AG09319 (cell line): ENCODE measurements at regions not wholly inside any gene's neighbourhood (a gene's known extent, or its start where the extent isn't known, plus 50 kb on each side); places are given as distances from the start of the nearest gene placed in this dataset.

ENCODE experiments used
- DNase-seq: peaks from one replicate; pipeline ENCODE4 v3.0.0-alpha.2; 2010; ENCODE audit warnings: low read depth; ENCODE audit errors: extremely low read depth
- TF ChIP-seq, protein P1 (sequence below): IDR thresholded peaks from 2 replicates; pipeline ENCODE4 v1.5.1; 2011; ENCODE audit warnings: low read depth, mild to moderate bottlenecking, inconsistent platforms, low read length, moderate library complexity

DNA sequence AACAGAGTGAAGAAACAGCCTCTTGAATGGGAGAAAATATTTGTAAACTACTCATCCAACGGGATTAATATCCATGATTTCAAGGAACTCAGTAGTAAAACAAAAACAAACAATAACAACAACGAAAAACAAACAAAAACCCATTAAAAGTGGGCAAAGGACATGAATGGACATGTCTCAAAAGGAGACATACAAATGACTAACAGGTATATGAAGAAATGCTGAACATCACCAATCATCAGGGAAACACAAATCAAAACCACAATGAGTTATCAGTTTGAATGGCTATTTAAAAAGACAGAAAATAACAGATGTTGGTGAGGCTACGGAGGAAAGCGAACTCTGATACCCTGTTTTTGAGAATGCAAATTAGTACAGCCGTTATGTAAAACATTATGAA is 224.8 kb upstream of the NRXN1 start:
- DNase-seq = no peak
- TF ChIP-seq, protein P1, sequence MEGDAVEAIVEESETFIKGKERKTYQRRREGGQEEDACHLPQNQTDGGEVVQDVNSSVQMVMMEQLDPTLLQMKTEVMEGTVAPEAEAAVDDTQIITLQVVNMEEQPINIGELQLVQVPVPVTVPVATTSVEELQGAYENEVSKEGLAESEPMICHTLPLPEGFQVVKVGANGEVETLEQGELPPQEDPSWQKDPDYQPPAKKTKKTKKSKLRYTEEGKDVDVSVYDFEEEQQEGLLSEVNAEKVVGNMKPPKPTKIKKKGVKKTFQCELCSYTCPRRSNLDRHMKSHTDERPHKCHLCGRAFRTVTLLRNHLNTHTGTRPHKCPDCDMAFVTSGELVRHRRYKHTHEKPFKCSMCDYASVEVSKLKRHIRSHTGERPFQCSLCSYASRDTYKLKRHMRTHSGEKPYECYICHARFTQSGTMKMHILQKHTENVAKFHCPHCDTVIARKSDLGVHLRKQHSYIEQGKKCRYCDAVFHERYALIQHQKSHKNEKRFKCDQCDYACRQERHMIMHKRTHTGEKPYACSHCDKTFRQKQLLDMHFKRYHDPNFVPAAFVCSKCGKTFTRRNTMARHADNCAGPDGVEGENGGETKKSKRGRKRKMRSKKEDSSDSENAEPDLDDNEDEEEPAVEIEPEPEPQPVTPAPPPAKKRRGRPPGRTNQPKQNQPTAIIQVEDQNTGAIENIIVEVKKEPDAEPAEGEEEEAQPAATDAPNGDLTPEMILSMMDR = no peak

DNA sequence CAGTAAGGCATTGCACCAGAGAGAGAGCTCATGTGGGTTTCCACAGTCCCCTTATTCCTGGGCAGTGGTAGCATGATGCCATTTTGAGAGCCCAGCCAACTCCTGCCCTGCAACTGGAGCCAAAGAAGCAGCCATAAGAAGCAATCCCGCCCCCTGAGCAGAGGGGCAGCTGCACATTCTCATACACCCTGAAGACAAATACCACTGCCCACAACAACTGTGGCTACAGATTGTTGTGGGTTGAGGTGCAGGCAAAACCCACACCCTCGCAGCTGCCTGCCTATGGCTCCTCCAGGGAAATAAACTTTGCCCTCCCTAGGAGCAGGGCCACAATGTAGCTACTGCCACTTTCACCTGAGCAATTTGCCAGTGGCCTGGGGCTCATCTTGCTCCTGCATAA is 219.4 kb upstream of the NRXN1 start:
- DNase-seq = no peak
- TF ChIP-seq, protein P1 = no peak

DNA sequence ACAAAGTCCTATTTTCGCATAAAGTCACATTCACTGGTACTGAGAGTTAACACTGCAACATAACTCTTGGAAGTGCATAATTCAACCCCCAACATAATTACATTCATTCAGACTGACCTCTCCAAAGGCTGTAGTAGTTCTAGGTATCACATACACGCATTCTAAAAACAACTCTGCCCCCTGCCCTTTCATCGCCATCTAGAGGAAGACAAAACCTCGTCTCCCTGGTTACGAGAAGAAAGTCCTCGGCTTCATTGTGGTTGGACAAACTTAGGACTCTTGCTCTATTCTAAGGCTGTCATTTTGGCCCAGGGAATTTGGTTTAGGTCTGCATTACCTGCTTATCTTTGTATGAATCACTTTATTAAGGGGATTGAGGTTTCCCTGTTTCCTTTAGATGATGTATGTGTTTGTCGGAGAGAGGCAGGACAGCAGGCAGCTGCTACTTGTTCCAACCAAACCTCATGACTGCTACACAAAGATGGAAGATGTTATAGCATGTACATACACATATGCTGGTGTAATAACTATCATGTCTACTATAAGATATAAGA is 215.4 kb upstream of the NRXN1 start:
- DNase-seq = no peak
- TF ChIP-seq, protein P1 = no peak

DNA sequence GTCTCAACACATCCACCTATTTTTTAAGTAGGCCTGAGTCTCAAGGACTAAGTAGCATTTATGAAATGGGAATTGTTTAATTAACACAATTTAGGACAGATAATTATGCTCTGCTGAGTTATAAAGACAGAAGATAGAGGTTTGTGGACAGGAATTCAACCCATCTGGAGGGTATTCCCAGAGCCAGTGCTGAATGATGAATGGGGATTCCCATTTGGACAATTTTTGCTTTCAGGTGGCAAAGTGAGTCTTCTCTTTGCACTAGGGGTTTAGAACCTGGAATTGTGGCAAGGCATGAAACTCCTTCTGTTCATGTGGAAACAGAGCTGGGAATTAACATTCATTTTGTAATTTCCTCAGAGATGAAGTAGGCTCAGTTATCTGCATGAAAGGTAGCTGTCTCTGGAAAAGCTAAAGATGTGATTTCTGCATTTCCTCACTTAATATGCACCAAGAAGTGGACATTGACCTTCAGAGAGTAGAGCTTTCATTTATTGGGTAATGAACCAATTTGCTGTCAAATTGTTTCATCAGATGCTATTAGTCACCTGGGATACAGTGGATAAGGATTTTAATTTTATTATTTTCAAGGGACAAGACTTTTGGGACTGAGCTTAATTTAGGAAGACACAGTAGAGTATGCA is 212.1 kb upstream of the NRXN1 start:
- TF ChIP-seq, protein P1 = no peak
- no peak for DNase-seq

DNA sequence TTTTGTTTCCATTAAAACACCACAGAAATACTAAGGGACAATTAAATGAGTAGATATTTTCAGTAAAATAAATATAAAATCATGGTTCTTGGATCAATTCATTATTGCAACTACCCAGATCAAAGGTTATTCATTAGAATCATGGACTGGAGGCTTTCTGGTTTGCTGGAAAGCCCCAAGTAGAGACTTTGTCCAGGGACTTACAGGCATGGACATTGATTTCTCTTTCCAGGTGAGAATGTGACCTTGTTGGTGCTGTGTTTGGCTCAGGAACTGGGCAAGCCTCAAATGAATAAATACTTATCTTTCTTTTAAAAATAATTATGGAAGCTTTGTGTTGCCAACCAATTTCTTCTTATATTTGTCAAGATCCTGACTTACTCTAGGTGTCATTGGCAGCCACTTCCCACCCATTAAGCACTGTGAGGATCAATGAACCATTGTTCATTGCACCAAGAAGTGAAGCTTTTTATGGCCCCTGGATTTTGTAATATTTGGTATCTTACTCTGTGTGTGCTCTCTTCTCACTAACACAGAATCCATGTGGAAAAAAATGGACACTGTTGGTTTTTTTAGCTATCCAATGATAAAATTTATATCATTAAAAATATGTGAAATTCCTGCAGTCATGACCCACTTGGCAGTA is 205.8 kb upstream of the NRXN1 start:
- TF ChIP-seq, protein P1 = no peak
- no peak for DNase-seq

DNA sequence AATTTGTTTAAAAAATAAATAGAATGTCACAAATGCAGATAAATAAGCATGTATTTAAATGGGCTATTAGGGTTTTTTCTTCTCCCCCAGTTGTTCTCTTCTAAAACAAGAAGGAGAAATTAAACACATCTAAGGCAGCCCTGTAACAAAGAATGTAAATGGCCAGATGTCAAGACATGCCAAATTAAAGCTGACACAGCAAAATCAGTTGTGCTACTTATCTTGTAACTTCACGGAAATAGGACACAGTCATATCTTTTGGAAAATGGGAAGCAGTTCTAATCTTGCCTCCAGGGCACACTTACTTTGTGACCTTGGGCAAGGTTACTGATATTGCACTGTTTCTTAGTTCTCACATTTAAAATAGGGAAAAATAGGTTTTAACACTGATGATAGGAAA is 200.1 kb upstream of the NRXN1 start:
- TF ChIP-seq, protein P1 = no peak
- no peak for DNase-seq

DNA sequence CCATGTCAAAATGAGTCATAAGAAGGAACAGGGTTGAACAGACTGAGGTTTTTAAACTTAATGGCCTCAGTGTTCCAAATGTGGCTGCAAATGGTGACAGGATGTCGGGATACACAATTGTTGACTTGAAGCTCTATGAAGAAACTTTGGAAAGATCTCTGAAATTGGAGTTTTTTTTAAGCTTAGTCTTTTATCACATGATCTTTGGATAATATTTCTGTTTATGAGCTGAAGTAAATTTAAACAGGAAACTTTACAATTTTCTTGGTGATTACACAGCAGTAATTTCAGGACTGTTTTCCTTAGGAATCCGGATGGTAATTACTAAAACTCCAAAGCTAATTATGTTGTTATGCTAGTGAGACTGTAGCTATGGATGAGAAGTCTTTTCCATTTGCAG is 199.1 kb upstream of the NRXN1 start:
- TF ChIP-seq, protein P1 = no peak
- DNase-seq = no peak
